NCI-H2196 treated with DMSO at 0.1 percent for 48 hours (cell line): ENCODE measurements at regions not wholly inside any gene's neighbourhood (a gene's known extent, or its start where the extent isn't known, plus 50 kb on each side); places are given as distances from the start of the nearest gene placed in this dataset.

Experiments
- DNase-seq: peaks from one replicate; lab custom pipeline; 2025; ENCODE audit not compliant: unreplicated experiment; lab: John Stamatoyannopoulos, UW

- DNase-seq: no peak
Observed at GRCh38 chr10:111435871-111436270, 359.0 kb downstream of the ADRA2A start.

- DNase-seq: no peak
Observed at GRCh38 chr10:111439034-111439842, 362.4 kb downstream of the ADRA2A start.

- no peak for DNase-seq
Observed at GRCh38 chr10:111440501-111440900, 363.7 kb downstream of the ADRA2A start.

GRCh38 chr10:111445667-111446066, 368.8 kb downstream of the ADRA2A start:
- no peak for DNase-seq

GRCh38 chr10:111446966-111447365, 370.1 kb downstream of the ADRA2A start:
- DNase-seq: no peak

- no peak for DNase-seq
Observed at GRCh38 chr10:111452153-111452552, 375.3 kb downstream of the ADRA2A start.

DNA sequence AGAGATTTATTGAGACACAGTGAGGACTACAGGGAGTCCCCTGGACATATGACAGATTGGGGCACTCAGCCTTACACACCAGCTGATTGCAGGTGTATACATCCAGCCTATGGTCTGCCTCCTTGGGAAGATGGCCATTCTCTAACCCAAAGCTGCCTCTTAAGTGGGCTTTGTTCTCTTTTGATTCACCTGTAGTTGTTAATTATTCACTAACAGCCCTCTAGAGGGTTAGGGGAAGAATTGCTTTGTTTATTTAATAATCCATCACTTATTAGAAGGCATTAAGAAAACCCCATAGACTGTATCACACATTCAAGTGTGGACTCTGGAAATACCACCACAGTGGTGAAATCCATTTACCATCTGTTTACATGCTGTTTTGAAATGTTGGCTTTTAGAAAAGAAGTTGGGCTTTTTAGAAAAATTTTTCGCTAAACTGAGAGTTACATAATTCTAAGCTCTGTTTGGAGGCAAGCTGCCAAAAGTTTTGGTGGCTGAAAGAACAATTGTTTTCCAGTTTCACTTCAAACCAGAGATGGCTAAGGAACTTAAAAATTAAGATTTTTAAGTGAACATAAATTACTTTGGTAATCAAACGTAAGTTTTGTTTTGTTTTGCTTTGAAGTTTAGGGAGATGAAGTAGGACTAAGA, 379.1 kb downstream of the ADRA2A start:
- no peak for DNase-seq

DNA sequence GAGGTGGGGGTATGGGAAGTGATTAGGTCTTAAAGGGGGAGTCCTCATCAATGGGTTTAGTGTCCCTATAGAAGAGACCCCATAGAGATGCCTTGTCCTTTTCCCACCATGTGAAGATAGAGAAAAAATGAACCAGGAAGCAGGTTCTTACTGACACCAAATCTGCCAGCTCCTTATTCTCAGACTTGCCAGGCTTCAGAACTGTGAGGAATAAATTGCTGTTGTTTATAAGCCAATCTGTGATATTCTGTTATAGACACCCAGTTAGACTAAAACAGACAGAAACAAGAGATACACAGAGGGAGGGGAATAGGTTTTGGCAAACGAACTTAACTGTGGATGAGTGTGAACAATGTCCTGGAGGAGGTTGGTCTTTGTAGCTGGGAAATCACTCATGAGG, 381.4 kb downstream of the ADRA2A start:
- no peak for DNase-seq

GRCh38 chr10:111459967-111460366, 383.1 kb downstream of the ADRA2A start:
- DNase-seq: no peak

- DNase-seq: no peak
Observed at GRCh38 chr10:111472445-111472844, 395.6 kb downstream of the ADRA2A start.

GRCh38 chr10:111473361-111473760, 396.5 kb downstream of the ADRA2A start:
- no peak for DNase-seq

GRCh38 chr10:111474786-111475185, 398.0 kb downstream of the ADRA2A start:
- no peak for DNase-seq

- DNase-seq: no peak
Observed at GRCh38 chr10:111475720-111476119, 398.9 kb downstream of the ADRA2A start.

DNA sequence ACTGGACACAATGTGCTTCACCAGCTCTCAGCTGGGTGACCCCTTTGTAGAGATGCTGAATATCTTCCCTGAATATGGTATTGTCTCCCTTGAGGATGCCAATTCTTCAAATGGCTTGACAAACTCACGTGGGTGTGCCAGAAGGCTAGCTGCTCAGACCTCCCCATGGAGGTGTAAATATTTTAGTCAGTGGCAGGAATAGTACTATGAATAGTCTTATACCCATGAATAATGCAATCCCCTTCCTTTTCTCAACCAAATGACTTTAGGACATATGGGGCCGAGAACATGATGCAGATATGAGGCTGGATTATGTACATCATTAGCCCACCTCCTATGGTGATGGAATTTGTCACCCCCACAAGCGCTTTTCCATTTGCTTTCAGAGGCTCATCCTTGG, 401.8 kb downstream of the ADRA2A start:
- no peak for DNase-seq

GRCh38 chr10:111479966-111480365, 403.1 kb downstream of the ADRA2A start:
- DNase-seq: no peak

DNA sequence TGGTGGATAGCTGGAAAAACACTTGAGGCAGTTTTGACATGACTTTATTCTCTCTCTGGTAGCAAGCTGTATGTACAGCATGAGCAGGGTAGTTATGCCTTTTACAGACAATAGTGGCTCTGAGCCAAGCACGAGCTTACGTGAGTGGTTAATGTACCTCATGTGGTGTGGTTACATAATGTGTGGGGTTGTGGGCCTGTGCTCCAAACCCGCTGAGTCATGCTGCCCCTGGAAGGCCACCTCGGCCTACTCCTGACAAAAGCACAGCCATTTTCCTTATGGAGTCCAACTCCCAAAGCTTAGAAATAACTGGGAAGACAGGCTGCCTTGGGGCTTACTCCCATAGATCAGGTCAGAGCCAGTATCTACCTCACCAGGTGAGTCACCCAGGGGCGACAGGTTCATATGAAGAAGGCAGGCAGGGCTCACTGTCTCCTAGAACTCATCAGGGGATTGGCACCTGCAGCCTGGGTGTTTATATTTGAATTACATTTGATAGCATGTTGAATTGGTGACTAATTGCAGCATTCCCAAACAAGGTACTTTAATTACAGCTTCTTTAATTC, 404.5 kb downstream of the ADRA2A start:
- DNase-seq: no peak

DNA sequence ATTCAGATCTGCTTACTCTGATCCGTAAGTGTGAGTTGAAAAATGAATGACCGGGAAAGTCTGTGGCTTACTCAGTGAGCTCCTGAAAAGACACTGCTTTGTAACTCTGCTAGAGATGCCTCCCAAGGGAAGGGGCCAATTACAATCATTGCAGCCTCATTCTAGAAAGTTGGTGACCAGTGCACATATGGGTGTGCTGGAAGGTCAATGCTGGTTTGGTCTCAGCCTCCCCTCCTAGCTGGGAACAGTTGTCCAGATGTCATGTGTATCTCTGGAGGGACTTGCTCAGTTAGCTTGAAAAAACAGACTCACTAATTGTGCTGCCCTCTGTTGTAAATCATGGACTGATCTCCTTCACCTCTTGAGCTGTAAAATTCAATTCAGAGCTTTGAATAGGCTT, 405.0 kb downstream of the ADRA2A start:
- DNase-seq: no peak

- DNase-seq: no peak
Observed at GRCh38 chr10:111482621-111483216, 405.9 kb downstream of the ADRA2A start.

DNA sequence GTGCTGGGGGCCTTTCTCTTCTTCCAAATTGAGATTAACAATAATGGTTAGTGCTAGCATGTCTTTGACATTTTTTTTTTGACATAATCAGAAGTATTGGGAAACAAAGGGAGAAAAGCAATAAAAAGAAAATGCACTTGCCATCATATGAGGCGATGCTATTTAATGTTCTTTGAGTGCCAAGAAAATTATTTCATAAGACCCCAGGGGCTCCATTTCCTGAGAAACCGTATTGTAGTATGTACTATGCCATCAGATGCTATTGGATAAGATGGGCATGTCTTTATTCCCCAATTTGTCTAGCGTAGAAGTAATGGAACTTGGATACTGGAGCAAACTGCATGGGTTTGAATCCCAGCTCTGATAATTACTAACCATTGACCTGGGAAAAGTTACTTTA, 408.9 kb downstream of the ADRA2A start:
- DNase-seq: no peak

DNA sequence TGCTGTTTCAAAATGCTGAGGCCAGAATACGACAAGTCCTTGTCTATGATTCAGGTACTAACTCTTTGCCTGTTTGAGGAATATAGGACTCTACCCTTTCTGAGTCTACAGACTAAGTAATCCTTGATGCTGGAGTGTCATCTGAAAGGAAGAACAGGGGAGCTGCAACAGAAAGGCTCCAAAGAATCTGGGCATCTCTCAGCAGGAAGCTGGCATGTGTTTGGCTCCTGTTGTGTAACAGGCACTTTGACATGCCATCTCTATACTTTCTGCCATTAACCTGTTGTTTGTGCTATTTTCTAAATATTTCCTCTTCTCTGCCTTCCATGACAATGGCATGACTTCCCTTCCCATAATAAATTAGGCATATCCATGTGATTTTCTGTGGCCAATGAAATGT, 409.5 kb downstream of the ADRA2A start:
- no peak for DNase-seq

GRCh38 chr10:111488668-111489067, 411.8 kb downstream of the ADRA2A start:
- no peak for DNase-seq

- DNase-seq: no peak
Observed at GRCh38 chr10:111491154-111491553, 414.3 kb downstream of the ADRA2A start.
